ENCODE measurements at regions not wholly inside any gene's neighbourhood (a gene's known extent, or its start where the extent isn't known, plus 50 kb on each side); places are given as distances from the start of the nearest gene placed in this dataset.

DNA sequence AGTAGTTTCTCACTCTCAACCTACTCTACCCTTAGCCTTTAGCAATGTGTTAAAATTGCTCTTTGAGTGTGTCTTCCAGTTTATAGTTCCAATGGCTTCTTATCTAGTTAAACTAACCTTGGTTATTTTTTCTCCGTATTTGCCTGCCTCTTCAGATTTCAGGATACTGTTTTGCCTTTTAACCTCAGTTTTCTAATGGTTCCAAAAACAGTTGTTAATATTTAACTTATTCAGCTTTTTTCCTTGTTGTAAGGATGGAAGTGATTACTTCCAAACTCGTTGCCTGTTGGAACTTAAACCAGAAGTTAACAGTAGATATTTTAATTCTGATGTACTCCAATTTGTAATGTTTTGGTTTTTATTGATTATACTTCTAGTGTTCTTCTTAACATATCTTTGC lies 1574.9 kb downstream of the HACE1 start:
- TF ChIP-seq GATA2 (IDR thresholded peaks at IDR 0.05; ENCODE audit: low read depth, low read length) (no peak), GATA3 (IDR thresholded peaks at IDR 0.05; ENCODE audit: low read depth, low read length) (no peak)

Data from SH-SY5Y (cell line).